GM18502 (cell line): ENCODE measurements at regions not wholly inside any gene's neighbourhood (a gene's known extent, or its start where the extent isn't known, plus 50 kb on each side); places are given as distances from the start of the nearest gene placed in this dataset.
A peak's percentile ranks its signal among the peaks of the same experiment; 100 is the strongest.

Source experiments
- ATAC-seq: cut with Tn5 transposase; IDR thresholded peaks from one replicate; pipeline ENCODE4 v1.9.1; 2021; ENCODE audit warnings: mild to moderate bottlenecking; ENCODE audit not compliant: unreplicated experiment, poor library complexity

DNA sequence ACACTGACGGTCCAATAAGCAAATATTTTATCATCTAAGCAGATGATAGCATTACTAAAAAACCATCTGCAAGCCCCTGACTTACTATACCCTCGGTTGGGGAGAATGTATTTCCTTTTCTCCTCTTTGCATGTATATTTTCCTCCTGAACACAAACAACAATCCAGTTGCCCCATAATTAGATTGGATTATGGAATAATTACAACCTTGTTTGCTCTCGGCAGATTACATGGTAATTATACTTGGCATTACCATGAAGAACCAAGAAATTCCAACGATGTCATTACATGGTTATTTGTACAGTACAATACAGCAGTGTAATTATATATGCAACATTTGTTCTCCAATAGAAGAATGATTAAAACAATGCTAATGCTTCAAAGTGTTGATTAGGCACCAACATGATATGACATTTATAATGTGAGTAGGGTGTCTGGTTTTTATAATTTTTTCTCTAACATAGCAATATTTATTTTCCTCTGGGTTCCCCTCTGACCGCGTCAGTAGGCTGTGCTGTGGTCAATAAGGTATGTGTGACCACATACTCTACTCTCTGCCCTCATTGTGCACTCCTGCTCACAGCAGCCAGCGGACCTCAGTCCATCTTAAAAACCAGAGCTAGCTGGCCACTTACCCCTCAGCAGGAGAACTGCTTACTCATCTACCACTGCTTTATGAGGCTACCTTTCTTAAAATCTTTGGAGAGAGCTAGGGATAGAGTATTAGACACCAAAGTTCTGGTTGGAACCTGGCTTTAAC lies 176.1 kb downstream of the INSIG2 start:
- ATAC-seq: no peak

DNA sequence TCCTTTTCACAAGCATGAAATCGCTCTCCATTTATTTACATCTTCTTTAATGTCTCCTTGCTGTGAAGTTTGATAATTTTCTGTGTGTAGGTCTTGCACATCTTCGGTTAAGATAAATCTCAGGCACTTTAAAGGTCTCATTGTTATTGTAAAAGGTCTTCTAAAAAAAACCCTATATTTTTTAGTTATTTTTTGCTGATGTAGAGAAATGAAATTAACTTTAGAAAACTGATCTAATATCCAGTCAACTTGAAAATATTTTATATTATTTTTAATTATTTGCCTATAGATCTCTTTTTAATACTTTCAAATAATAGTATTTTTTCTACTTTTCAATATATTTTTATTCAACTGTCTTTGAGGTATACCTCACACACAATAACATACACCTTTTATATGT lies 169.4 kb downstream of the INSIG2 start:
- no peak for ATAC-seq

DNA sequence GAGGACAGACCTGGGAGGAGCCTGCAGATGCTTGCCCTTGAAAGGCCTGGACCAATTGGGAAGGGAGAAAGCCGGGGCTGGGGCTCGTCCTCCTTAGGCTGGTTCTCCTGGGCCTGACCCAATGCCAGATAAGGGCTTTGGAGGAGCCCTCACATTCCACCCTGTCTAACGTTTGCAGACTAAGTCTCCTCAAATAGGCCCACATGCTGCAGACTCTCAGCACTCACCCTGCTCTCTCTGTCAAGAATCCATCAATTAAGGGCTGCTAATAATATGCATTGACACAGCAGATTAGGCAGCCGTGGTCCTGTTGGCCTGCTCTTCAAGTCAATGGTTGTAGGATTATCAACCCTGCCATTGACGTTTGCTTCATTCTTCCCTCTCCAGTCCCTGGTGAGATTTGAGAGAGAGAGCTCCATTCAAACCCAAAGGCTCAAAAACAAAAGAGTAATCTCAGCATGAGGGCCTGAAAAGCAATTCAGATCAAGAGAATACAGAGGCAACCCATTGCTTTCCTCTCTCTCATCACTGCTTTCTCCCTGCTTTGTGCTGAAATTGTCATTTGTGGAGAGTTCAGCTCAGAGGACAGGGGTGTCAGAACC lies 167.6 kb downstream of the INSIG2 start:
- ATAC-seq: no peak

DNA sequence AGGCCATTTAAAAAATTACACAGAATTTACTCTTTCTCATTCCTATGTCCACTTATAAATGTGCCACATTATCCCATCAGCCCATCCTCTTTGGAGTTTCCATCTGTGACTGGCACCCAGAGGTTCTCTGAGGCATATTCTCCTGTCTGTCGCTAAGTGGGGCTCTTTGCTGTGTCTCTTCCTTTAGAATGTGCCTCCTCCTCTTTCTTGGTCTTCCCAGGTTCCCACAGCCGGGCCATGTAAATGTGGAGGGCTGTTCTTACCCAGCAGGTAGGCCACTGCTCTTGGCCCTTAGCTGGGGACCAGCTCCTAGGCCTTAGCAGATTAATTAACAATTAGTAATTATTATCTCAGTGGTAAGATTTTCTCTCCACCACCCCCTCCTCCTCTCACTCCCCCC lies 167.0 kb downstream of the INSIG2 start:
- no peak for ATAC-seq

DNA sequence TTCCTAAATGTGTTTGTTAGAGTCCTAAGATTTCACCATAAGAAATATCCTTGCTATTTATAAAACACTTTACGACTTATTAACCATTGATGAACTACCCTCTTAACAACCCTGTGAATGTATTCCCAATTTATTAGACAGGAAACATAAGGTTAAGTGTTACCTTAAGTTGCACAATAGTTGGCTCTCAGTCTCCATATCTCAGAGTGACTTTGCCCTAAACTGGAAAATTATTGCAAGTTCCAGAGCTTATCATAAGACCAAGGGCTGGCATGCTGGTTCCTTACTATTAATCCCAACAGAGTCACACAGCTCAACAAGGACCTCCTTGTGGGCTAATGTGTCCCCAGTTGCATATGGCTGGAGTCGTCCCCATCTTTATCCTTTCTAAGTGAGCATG lies 165.8 kb downstream of the INSIG2 start:
- no peak for ATAC-seq

DNA sequence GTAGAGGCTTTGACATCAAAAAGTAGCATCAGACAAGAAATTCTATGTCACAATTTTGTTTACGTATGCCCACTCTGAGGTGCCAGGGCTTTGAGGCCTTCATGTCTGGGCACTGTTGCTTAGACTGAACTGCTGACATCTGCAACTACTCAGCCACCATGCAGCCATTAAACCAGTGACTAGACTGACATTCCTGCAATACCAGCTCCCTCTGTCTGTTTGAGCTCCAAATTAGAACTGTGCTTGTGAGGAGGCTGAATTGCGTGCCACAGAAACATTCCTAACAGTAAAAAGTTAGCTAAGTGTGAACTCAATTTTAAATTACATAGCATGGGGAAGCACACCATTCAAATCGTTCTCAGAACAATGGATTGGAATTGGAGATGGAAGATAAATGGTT lies 163.2 kb downstream of the INSIG2 start:
- ATAC-seq: no peak

DNA sequence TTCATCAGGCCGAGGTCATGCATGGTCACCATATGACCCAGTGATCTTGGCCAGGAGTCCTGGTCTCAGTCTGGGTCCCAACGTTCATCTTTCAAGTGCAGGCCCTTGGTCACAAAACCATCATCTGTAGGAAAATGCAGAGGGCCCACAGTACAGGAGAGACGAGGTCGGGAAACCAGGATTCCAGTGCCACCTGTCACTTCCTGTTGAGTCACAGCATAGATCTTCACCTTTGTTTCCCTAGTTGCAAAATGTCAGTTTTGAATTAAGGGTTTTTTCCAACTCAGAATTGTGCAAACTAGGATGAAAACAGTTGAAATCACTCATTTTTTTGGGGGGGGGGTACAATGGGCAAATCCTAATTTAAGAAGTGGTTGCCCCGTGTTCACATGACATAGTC lies 162.2 kb downstream of the INSIG2 start:
- no peak for ATAC-seq

DNA sequence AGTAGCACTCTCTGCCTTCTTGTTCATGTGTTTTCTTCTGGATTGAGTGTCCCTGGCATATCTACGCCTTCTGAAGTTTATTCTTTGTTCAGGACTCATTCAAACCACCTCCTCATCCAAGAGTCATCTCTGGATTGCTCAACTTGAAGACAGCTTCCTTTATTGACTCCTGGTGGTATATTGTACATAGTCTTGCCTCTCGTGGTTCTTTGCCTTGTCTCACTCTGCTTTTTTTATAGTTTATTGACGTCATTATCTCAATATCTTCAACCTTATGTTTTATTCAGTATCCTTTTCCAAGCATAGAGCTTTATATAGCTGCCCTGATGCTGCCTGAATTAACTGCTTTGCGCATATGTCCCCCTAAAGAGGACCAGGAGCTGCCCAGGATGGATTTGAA lies 161.7 kb downstream of the INSIG2 start:
- peak; percentile 39 for ATAC-seq

DNA sequence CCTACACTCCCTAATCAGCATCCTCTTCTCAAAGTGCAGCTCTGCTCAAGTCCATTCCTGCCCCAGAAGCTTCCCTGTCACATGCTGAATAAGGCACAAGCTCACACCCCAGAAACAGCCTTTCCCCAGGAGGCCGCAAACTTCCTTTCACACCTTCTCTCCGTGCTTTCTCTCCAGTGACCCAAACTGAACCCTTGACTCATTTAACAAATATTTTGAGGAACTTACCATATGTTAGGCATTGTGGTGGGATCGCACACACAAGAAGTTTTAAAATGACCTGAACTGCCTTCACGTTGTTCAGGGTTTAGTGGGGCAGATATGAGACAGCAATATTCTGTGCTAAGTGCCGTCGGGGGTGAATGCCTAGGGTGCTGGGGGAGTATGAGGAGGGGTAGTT lies 161.3 kb downstream of the INSIG2 start:
- peak; percentile 85 for ATAC-seq

DNA sequence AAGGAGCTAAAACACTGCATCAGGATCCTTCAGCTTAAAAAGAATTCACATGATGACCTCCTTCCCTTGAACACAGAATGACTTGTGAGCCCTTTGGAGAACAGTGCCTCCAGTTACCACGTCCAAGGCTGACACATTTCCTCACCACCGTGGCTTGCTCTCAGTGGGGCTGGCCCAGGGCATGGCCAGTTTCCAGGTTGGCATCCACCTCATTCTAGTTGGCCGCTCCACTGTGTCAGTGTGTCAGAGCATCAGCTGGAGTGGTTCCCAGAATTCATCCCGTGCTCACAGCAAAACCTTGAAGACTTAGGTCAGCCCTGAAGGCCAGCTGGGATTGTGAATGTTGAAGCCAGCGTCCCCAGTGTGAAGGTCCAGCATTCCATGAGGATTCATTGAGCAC lies 158.5 kb downstream of the INSIG2 start:
- no peak for ATAC-seq

DNA sequence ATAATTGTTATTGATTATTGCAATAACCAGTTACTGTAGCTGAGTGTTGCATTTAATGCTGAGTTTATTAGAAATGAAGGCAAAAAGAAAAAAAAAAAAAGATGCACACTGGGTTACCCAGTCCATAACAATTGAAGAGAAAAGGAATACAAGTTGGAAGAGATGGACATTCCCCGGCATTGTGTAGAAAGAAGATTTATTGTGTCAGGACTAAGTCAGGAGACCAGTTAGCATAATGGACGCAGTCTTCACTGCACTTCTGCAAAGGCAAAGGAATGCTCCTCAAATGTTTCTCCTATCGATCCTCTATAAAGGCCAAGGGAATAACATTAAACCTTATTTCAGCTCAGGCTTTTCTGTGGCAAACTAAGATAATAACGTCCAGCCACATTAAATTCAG lies 157.8 kb downstream of the INSIG2 start:
- no peak for ATAC-seq

DNA sequence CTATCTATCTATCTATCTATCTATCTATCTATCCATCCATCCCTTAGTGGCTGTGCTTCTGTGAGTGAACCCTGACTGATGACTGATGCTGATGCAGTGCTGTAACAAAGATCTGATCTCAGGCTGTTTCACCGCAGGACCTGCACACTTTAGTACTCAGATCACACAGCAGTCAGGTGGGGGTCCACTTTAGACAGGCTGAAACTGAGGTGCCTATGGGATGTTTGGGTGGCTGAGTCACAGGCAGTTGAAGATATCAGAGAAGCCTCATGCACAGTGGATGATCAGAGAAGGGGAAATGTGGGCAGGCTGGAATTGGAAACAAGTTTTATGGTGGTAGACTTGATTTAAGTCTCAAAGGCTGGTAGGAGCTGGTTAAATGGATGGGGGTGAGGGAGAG lies 156.4 kb downstream of the INSIG2 start:
- ATAC-seq: no peak

DNA sequence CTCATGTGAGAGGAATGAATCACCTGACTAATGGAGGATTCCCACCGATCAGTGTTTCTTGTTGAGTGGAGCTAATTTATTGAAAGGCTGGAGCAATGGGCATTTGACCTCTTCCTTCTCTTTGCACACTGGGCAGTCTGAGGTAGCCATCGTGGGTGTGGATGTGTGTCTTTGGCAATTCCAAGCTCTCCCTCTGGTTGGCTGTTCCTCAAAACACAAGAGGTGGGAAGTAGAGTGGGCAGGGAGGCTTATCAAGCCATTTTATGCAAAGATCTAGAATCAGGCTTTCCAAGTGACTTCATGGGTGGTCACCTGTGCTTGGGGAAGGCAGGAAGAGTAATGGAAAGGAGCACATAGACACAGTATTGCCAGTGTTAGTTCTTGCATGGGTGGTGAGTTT lies 154.8 kb downstream of the INSIG2 start:
- ATAC-seq: no peak

DNA sequence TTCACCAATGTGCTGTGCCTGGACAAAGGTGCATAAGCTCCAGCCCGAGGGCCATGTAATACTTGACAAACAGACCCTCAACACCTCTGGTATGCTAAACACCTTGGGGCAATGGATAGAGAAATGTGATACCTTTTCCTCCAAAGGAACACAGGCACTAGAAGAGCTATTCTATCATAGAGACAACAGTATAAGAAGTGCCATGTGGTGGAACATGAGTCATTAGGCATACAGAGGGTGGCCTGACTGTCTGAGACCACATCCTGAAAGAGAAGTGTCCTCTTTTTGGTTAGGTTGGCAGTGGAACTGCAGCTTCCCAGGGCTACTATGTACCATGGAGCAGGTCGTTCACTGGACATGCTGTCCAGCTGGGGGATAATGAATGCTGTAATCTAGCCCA lies 153.9 kb downstream of the INSIG2 start:
- peak; percentile 80 for ATAC-seq

DNA sequence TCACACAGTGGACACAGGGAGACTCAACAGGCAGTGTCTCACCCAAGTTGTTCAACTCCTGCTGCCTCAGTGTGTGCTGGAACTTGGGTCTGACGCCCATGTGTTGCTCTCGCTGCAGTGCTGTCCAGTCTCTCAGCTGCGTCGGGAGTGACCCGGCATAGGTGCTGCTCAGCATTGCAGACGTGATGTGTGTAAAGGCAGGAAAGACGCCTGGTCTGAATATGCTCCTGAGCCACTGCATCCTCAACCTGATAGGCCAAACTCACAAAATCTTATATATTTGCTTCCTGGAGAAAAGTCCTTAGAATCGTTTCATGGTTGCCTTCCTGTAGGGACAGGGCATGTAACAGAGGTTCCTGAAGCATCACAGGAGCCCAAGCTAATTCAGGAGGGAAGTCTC lies 152.9 kb downstream of the INSIG2 start:
- ATAC-seq: no peak

DNA sequence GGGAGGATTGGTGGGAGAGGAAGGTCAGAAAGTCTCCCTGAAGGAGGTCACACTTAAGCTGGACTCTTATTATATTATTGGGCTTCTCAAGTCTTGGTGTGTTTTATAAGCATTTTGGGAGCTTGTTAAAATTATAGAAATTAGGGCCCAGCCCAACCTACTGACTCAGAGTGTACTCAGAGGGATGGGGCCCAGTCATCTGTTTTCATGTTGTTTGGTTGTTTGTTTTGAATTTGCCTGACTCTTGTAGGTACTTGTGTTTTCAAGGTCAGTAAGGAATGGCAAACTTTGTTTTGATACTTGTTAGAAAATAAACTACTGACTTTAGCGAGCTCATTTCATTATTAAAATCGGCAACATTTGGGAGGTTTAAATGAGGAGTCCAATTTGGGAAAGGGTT lies 152.0 kb downstream of the INSIG2 start:
- ATAC-seq: no peak

DNA sequence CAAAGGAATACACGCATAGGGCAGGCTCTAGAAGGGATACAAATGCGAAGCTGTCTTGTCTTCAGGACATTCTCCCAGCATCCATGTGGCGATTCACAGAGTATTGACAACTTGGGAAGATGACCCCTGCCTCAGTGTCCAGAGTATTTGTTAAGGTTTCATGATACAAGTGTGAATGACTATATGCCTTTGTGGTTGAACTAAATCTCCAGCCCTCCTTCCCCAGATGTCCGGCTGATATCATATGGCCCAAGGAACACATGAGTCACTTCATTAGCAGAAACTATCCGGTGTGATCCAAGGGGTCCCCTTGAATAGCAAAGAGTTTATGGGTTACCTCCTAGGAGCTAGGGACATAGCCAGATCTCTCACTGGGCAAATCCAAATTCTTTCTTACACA lies 151.0 kb downstream of the INSIG2 start:
- no peak for ATAC-seq

DNA sequence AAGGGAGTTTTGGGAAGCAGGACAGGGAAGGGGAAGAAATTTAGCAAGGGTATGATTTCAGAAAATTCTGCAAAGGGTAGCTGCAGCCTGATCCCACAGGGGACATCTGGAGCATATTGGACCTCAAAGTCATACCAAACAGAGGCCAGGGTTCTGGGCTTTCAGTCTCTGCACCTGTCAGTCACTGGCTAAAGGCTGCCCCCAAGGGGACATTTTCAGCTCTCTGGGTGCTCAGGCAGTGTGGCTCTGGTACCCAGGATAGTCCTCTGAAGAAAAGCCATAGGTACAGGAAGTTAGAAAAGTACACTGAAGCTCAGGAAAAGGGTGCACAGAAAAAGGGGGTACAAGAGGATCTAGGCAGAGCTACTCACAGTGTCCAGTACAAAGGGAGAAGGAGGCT lies 149.2 kb downstream of the INSIG2 start:
- no peak for ATAC-seq

DNA sequence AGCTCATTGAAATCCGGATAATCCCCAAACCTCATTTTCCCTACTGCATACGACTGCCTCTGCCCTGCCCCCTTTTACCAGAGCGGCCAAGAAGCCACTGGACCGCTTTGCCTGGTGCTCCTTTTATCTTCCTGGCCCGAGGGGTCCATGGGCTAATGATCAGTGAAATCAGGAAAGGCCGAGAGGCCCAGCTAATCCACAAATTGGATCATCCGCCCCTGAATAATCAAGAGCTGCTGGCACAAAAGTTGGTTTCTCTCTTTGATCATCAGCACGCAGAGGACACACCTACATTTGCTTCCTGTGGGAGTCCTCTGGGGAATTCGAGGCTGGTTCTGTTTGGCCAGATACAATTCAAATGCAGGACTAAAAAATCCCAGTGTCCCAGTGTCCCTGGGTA lies 144.5 kb downstream of the INSIG2 start:
- ATAC-seq: no peak

DNA sequence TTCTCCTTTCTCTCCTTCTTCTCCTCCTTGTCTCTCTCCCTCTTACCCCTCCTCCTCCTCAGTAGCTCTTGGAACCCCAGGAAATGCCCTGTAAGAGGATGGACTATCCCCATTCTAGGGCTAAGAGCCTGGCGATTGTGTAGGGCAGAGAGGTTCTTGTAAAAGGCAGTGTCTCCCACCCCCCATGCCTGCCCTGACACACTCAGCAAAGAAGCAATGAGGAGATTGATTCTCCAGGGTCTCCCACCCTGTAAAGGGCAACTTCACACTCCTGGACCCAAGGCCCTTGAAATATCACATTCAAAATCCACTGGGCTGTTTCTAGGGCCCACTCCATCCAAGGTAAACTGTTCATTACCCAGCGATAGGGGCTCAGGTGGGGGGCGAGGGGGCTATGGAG lies 144.1 kb downstream of the INSIG2 start:
- no peak for ATAC-seq

DNA sequence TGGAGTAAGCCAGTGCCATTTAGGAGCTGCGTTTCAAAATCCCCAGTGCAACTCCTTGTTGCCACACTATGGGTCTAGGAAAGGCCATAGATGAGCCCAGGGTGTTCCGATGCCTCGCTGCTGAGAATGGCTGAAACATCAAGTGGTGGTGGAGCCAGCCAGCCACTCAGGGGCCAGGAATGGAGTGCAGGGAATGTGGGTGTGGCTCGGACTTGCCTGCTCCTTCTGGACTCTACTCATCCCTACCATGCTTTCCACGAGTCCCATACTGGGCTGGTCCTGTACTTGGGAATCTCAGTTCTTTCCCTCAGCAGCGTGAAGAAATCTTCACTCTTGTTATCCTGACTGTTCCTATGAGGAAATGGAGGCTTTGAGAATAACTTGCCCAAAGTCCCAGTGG lies 143.5 kb downstream of the INSIG2 start:
- ATAC-seq: no peak
